Heart right ventricle (tissue), 16 donors: ENCODE measurements at regions not wholly inside any gene's neighbourhood (a gene's known extent, or its start where the extent isn't known, plus 50 kb on each side); places are given as distances from the start of the nearest gene placed in this dataset.

Experiments used
- ATAC-seq, 8 donors: fragments of 200-7000 bp; cut with Tn5 transposase; one replicate each; pipeline ENCODE4 v1.9.1; 2020; ENCODE audit warnings: mild to moderate bottlenecking in 8 of 8, moderate library complexity in 8 of 8, moderate number of reproducible peaks in 1 of 8
- DNase-seq, 2 donors: peaks; one replicate each; pipeline ENCODE4 v3.0.0-alpha.2; 2020
- H3K27ac ChIP-seq, 10 donors: fragments of 200-600 bp; sonication (generic) in 2 of 10; one replicate each; pipeline versions ENCODE4 v1.5.0 to v1.8.0; 2020 to 2022; ENCODE audit warnings: mild to moderate bottlenecking in 3 of 10
- H3K27me3 ChIP-seq, 7 donors: fragments of 200-600 bp; one replicate each; pipeline ENCODE4 v1.8.0; 2021 to 2022; ENCODE audit warnings: mild to moderate bottlenecking in 2 of 7
- H3K36me3 ChIP-seq, 9 donors: fragments of 200-600 bp; sonication (generic) in 1 of 9; one replicate each; pipeline versions ENCODE4 v1.5.0 to v1.8.0; 2020 to 2022; ENCODE audit warnings: mild to moderate bottlenecking in 2 of 9
- H3K4me1 ChIP-seq, 9 donors: fragments of 200-600 bp; sonication (generic) in 1 of 9; one replicate each; pipeline versions ENCODE4 v1.5.0 to v1.8.0; 2020 to 2022; ENCODE audit warnings: mild to moderate bottlenecking in 4 of 9
- H3K4me3 ChIP-seq, 10 donors: fragments of 200-600 bp; sonication (generic) in 2 of 10; one replicate each; pipeline versions ENCODE4 v1.5.0 to v1.8.0; 2020 to 2022; ENCODE audit warnings: mild to moderate bottlenecking in 7 of 10, moderate library complexity in 2 of 10
- H3K9me3 ChIP-seq, 11 donors: fragments of 200-600 bp in 10 of 11; sonication (generic) in 2 of 11; one replicate each; pipeline versions ENCODE4 v1.5.0 to v1.8.0; 2013 to 2022; ENCODE audit warnings: mild to moderate bottlenecking in 2 of 11, control low read depth in 1 of 11, moderate library complexity in 1 of 11
- WGBS, 2 donors: extraction: QIAGEN DNeasy Blood & Tissue Kit; methylation state at CpG; one replicate each; pipeline ENCODE4 v1.1.7; 2013; ENCODE audit warnings: inconsistent platforms in 1 of 2; 5-methylcytosine and 5-hydroxymethylcytosine counted together
- intact Hi-C, 10 donors: fragments of 100-400 bp; cut with DNase I; formaldehyde crosslinking; loops; one replicate each; pipeline versions ENCODE4 v1.11.1 to v1.14.2; 2022
- TF ChIP-seq, protein P1 (sequence below), 9 donors: fragments of 200-600 bp; sonication (generic) in 2 of 9; IDR thresholded peaks; one replicate each; pipeline versions ENCODE4 v1.5.0 to v1.8.0; 2021 to 2022; ENCODE audit warnings: antibody characterized with exemption in 9 of 9, mild to moderate bottlenecking in 5 of 9, moderate library complexity in 1 of 9
- donor health status: Arrhythmogenic right ventricular cardiomyopathy.
- donor health status: ischemic (EF 13 %, LVEDD 7.1; RV severe dilation, severe dysfunction).
- donor health status: healthy with polysubstance abuse.
- donor health status: DM: no; HTN: yes; CAD: no.
- donor health status: DM: no; HTN: no; CAD: no.
- donor health status: ischemic (EF 25% LVEDD 6.9; RV normal size, moderate dysfunction).
- donor health status: ischemic (EF 25% LVEDD 5.7; RV mildly dilated, moderate dysfunction).
- donor health status: healthy.
- donor health status: DM: yes; HTN: yes; CAD: no.
- donor health status: Ischemic cardiomyopathy.
- donor health status: ischemic (EF 35%, LVEDD 5.7; RV mildly dilated, moderate dysfunction).
- donor health status: nonischemic (EF 11% LVEDD 7.7; RV severe dilation, severe dysfunction).
- donor health status: DM: yes; HTN: yes; CAD: no.
- donor health status: PGD.
- donor health status: ischemic (EF 29% LVEDD 5.4; RV normal size, mild dysfunction).
- donor health status: nonischemic (EF 23%, LVEDD 6.1; RV moderate dilation, normal function).

DNA sequence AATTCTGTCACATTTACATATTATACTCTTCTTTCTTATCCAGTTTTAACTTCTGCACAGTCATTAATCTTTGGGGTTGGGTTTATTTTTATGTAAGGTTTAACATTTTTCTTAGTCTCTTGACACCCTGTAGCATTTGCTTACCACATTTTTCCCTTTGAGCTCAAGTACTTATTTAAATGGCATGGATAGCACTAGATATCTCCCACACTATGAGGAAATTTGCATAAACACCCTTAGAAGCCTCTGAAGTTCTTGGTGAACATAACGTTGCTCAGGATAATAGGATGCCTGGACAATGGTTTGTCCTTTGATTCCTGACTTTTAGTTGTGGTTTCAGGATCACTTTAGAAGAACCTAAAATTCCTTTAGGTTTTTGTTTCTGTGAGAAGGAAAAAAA lies 338.9 kb downstream of the PCDH17 start:
- intact Hi-C loops: no loop called here
- no peaks in the 10 kb centered on the region for H3K27me3 ChIP-seq
- peaks cover 0 to 11% (median 0%) of the 10 kb centered on the region in 9 donors for H3K4me1 ChIP-seq
- TF ChIP-seq, protein P1, sequence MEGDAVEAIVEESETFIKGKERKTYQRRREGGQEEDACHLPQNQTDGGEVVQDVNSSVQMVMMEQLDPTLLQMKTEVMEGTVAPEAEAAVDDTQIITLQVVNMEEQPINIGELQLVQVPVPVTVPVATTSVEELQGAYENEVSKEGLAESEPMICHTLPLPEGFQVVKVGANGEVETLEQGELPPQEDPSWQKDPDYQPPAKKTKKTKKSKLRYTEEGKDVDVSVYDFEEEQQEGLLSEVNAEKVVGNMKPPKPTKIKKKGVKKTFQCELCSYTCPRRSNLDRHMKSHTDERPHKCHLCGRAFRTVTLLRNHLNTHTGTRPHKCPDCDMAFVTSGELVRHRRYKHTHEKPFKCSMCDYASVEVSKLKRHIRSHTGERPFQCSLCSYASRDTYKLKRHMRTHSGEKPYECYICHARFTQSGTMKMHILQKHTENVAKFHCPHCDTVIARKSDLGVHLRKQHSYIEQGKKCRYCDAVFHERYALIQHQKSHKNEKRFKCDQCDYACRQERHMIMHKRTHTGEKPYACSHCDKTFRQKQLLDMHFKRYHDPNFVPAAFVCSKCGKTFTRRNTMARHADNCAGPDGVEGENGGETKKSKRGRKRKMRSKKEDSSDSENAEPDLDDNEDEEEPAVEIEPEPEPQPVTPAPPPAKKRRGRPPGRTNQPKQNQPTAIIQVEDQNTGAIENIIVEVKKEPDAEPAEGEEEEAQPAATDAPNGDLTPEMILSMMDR (IDR thresholded peaks at IDR 0.05): no peak
- peaks cover 0 to 18% (median 0%) of the 10 kb centered on the region in 11 donors for H3K9me3 ChIP-seq
- 18 to 24% methylated on average over 1 of the region's 1 CpG for WGBS, 2 donors
- DNase-seq (no peak), ATAC-seq (no peak)
- no peak overlapping the region for H3K4me3 ChIP-seq
- no peak overlapping the region for H3K27ac ChIP-seq
- H3K36me3 ChIP-seq: no peaks in the 10 kb centered on the region

DNA sequence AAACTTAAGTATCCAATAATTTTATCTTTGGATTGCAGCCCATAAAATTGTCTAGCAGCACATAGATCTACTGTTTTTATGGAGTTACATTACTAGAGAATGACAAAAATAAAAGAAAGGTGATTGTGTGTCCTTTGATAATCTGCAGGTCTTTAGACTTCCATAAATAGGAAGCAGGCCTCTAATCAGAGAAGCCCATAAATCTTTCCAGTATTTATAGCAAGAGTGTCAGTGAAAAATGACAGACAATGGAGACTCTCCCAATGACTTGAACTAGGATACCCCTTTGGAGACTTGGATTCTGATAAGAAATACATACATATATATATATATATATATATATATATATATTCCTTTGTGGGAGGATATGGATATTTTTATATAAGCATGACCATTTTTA lies 351.2 kb downstream of the PCDH17 start:
- Histone ChIP-seq H3K27ac (no peak overlapping the region), H3K36me3 (no peaks in the 10 kb centered on the region), H3K4me1 (peaks cover 0 to 5% (median 0%) of the 10 kb centered on the region in 9 donors), H3K27me3 (no peaks in the 10 kb centered on the region), H3K4me3 (no peak overlapping the region), H3K9me3 (peaks cover 0 to 27% (median 0%) of the 10 kb centered on the region in 11 donors)
- TF ChIP-seq, protein P1 (IDR thresholded peaks at IDR 0.05): no peak
- ATAC-seq: peak in 4 of 8 donors; percentile 44 to 78 (median 66)
- intact Hi-C loops: no loop called here
- no peak for DNase-seq

DNA sequence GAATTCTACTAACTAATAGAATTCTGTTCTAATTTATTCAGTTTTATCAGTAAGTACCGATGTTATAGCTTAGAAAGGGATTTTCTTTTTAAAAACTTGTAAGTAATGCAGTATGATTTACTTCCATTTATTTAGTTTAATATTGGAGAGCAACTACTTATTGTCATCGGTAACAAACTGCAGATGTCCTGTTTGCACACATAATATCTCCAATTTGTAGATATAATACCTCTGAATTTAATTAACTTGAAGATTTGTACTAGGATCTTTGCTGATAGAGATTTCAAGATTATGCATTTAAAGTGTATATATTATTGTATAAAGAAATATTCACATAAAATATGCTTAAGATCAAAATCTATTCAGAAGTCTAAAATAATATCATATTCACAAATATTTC lies 356.7 kb downstream of the PCDH17 start:
- WGBS, 2 donors: 92 to 94% methylated on average over 2 of the region's 2 CpGs
- Histone ChIP-seq H3K4me3 (no peak overlapping the region), H3K9me3 (peaks cover 0 to 27% (median 0%) of the 10 kb centered on the region in 11 donors), H3K27me3 (no peaks in the 10 kb centered on the region), H3K27ac (no peak overlapping the region), H3K36me3 (no peaks in the 10 kb centered on the region), H3K4me1 (no peaks in the 10 kb centered on the region)
- no peak for ATAC-seq
- TF ChIP-seq, protein P1 (IDR thresholded peaks at IDR 0.05): no peak
- intact Hi-C loops: no loop called here
- no peak for DNase-seq

DNA sequence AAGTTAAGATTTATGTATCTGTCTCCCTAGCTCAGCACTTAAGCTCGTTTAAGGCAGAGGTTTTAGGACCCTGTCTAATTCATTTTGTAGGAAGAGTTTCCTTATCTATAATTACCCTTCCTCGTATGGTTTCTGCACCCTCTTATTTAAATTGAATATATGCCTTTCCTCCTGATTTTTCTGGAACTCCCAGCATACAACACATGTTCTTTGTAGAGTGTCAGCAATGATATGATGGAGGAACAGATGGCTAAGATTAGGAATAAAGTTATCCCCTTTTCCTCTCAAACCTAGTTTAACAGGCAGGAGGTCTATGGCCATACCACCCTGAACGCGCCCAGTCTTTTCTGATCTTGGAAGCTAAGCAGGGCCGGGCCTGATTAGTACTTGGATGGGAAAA lies 359.5 kb downstream of the PCDH17 start:
- TF ChIP-seq, protein P1 (IDR thresholded peaks at IDR 0.05): no peak
- H3K4me3 ChIP-seq: no peak overlapping the region
- no peaks in the 10 kb centered on the region for H3K36me3 ChIP-seq
- DNase-seq (no peak), ATAC-seq (no peak)
- no peaks in the 10 kb centered on the region for H3K27me3 ChIP-seq
- WGBS, 2 donors: 79 to 82% methylated on average over 5 of the region's 5 CpGs
- H3K4me1 ChIP-seq: no peaks in the 10 kb centered on the region
- intact Hi-C loops: no loop called here
- H3K9me3 ChIP-seq: peaks cover 0 to 9% (median 0%) of the 10 kb centered on the region in 11 donors
- H3K27ac ChIP-seq: no peak overlapping the region
